ENCODE measurements at regions not wholly inside any gene's neighbourhood (a gene's known extent, or its start where the extent isn't known, plus 50 kb on each side); places are given as distances from the start of the nearest gene placed in this dataset.

DNA sequence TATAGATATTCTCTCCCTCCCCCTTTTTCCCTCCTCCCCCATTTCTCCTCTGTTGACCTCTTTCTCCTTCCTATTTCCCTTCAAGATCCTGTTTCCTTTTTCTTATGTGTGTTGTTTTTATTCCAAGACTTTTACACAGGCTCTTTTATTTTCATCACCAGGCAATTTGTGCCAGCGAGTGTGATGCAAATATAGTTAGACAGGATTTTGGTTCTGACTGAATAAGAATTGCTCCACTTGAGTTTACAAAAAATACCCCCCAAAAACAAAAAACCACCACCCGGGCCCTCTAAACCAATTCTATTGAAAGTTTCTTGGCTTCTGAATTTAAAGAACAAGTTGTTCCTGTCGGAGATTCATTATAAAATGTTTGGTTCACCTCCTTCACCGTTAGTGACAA, 50.9 kb upstream of the MAPK4 start:
- TF ChIP-seq CTCF (IDR thresholded peaks at IDR 0.05) (no peak), POLR2A (IDR thresholded peaks at IDR 0.05) (no peak)

Measured in testis (tissue), 2 donors.